K562 (cell line): ENCODE measurements at regions not wholly inside any gene's neighbourhood (a gene's known extent, or its start where the extent isn't known, plus 50 kb on each side); places are given as distances from the start of the nearest gene placed in this dataset.

Experiments used
- CHD7 ChIP-seq: fragments of 200-600 bp; sonication (generic); IDR thresholded peaks from one replicate; pipeline ENCODE4 v1.6.1; 2012; ENCODE audit warnings: mild to moderate bottlenecking, low read depth, low read length, inconsistent platforms
- DPF2 ChIP-seq: fragments of 450-650 bp; IDR thresholded peaks from 2 replicates; pipeline ENCODE4 v1.6.1; 2016
- EHMT2 ChIP-seq: fragments of 450-650 bp; IDR thresholded peaks from 2 replicates; pipeline ENCODE4 v1.6.1; 2018; ENCODE audit warnings: antibody characterized with exemption
- FIP1L1 ChIP-seq: fragments of 200-400 bp; formaldehyde crosslinking; IDR thresholded peaks from 2 replicates; pipeline ENCODE4 v1.6.1; 2018; ENCODE audit warnings: mild to moderate bottlenecking, low read depth, low read length; ENCODE audit not compliant: poor library complexity, severe bottlenecking
- KDM5B ChIP-seq: fragments of 200-600 bp; sonication (generic); IDR thresholded peaks from 2 replicates; pipeline ENCODE4 v1.6.1; 2012; ENCODE audit warnings: low read depth, mild to moderate bottlenecking, moderate library complexity, low read length, control low read depth, inconsistent platforms; ENCODE audit not compliant: insufficient replicate concordance
- NR4A1 ChIP-seq, 2 experiments: fragments of 250-450 bp in 1 of 2; fragments of 450-650 bp in 1 of 2; sonication (Bioruptor Pico) in 1 of 2; IDR thresholded peaks; 2 replicates each; pipeline versions ENCODE4 v1.4.0 to v1.6.1; 2016 to 2020; ENCODE audit warnings: mild to moderate bottlenecking in 2 of 2, missing compliant biosample characterization in 1 of 2, missing genetic modification characterization in 1 of 2, moderate library complexity in 1 of 2
- RFX1 ChIP-seq: fragments of 450-650 bp; IDR thresholded peaks from 2 replicates; pipeline ENCODE4 v1.6.1; 2016; ENCODE audit warnings: mild to moderate bottlenecking, moderate library complexity
- RFX7 ChIP-seq: fragments of 250-450 bp; sonication (Bioruptor Pico); IDR thresholded peaks from 2 replicates; pipeline ENCODE4 v1.5.1; 2021; ENCODE audit warnings: mild to moderate bottlenecking
- TCF7L2 ChIP-seq: fragments of 150-350 bp; IDR thresholded peaks from 2 replicates; pipeline ENCODE4 v1.6.1; 2016; ENCODE audit warnings: low read depth, mild to moderate bottlenecking, low read length, moderate library complexity
- TRIM25 ChIP-seq: fragments of 450-650 bp; IDR thresholded peaks from 2 replicates; pipeline ENCODE4 v1.7.0; 2016; ENCODE audit warnings: borderline replicate concordance
- ZNF165 ChIP-seq: fragments of 250-450 bp; sonication (Bioruptor Pico); IDR thresholded peaks from 2 replicates; pipeline ENCODE4 v1.4.0; 2020; ENCODE audit warnings: borderline replicate concordance
- ZNF408 ChIP-seq: fragments of 250-450 bp; sonication (Bioruptor Pico); IDR thresholded peaks from 2 replicates; pipeline ENCODE4 v1.4.0; 2020; ENCODE audit warnings: low read depth, mild to moderate bottlenecking, moderate library complexity
- TF ChIP-seq, protein P1 (sequence below): sonication (generic); formaldehyde crosslinking; IDR thresholded peaks from 2 replicates; pipeline ENCODE4 v1.8.1; 2022; ENCODE audit warnings: missing genetic modification reagents
- TF ChIP-seq, protein P2 (sequence below): sonication (generic); formaldehyde crosslinking; IDR thresholded peaks from 2 replicates; pipeline ENCODE4 v1.8.0; 2022; ENCODE audit warnings: missing genetic modification reagents, mild to moderate bottlenecking, moderate library complexity, borderline replicate concordance

DNA sequence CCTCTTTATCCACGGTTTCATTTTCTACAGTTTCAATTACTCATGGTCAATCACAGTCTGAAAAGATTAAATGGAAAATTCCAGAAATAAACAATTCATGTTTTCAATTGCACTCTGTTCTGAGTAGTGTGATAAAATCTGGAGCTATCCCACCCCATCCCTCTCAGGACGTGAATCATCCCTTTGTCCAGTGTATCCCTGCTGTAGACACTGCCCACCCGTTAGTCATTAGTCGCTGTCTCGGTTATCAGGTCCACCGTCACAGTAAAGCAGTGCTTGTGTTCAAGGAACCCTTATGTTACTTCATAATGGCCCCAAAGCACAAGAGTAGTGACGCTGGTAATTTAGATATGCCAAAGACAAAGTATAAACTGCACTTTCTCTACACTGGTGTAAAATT, 141.0 kb upstream of the LMNTD1 start (continued):
- TF ChIP-seq NR4A1 (CRISPR knock-in tag; IDR thresholded peaks at IDR 0.05) = no peak
- TF ChIP-seq NR4A1 (tag; IDR thresholded peaks at IDR 0.05) = no peak
- TF ChIP-seq KDM5B = no peak
- TF ChIP-seq, protein P1, sequence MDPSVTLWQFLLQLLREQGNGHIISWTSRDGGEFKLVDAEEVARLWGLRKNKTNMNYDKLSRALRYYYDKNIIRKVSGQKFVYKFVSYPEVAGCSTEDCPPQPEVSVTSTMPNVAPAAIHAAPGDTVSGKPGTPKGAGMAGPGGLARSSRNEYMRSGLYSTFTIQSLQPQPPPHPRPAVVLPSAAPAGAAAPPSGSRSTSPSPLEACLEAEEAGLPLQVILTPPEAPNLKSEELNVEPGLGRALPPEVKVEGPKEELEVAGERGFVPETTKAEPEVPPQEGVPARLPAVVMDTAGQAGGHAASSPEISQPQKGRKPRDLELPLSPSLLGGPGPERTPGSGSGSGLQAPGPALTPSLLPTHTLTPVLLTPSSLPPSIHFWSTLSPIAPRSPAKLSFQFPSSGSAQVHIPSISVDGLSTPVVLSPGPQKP = no peak
- TF ChIP-seq, protein P2, sequence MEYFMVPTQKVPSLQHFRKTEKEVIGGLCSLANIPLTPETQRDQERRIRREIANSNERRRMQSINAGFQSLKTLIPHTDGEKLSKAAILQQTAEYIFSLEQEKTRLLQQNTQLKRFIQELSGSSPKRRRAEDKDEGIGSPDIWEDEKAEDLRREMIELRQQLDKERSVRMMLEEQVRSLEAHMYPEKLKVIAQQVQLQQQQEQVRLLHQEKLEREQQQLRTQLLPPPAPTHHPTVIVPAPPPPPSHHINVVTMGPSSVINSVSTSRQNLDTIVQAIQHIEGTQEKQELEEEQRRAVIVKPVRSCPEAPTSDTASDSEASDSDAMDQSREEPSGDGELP (CRISPR knock-in tag) = no peak
- no peak for TF ChIP-seq TRIM25
- TF ChIP-seq ZNF408 (CRISPR knock-in tag) = no peak
- no peak for TF ChIP-seq RFX7 (CRISPR knock-in tag)
- TF ChIP-seq DPF2 = peak; percentile 29; the same call in 1 of the 2 replicates
- TF ChIP-seq ZNF165 (CRISPR knock-in tag) = no peak
- no peak for TF ChIP-seq FIP1L1
- TF ChIP-seq RFX1 = no peak
- no peak for TF ChIP-seq CHD7
- TF ChIP-seq EHMT2 = no peak
- TF ChIP-seq TCF7L2 = no peak
